HL-60 (cell line): ENCODE measurements at regions not wholly inside any gene's neighbourhood (a gene's known extent, or its start where the extent isn't known, plus 50 kb on each side); places are given as distances from the start of the nearest gene placed in this dataset.

Experiments used
- DNase-seq, 2 experiments: peaks; one replicate each; pipeline ENCODE4 v3.0.0-alpha.2; 2010 to 2020; ENCODE audit warnings: low read depth in 1 of 2, low spot score in 1 of 2
- H3K27ac ChIP-seq: fragments of 250-450 bp; sonication (Bioruptor Pico); replicated peaks from 2 replicates; pipeline ENCODE4 v1.5.1; 2020; ENCODE audit warnings: mild to moderate bottlenecking, moderate library complexity
- H3K27me3 ChIP-seq: fragments of 250-450 bp; sonication (Bioruptor Pico); 2 replicates; pipeline ENCODE4 v1.5.1; 2021; ENCODE audit warnings: mild to moderate bottlenecking, moderate library complexity; ENCODE audit not compliant: insufficient read depth, poor library complexity, severe bottlenecking
- H3K4me3 ChIP-seq: replicated peaks from 2 replicates; pipeline ENCODE4 v1.5.1; 2011; ENCODE audit warnings: mild to moderate bottlenecking, control low read depth, low read length; ENCODE audit not compliant: insufficient read depth
- GABPA ChIP-seq: IDR thresholded peaks from 2 replicates; pipeline ENCODE4 v1.6.1; 2012; ENCODE audit warnings: low read depth
- POLR2AphosphoS5 ChIP-seq: IDR thresholded peaks from 2 replicates; pipeline ENCODE4 v1.6.1; 2012; ENCODE audit warnings: low read depth
- SPI1 ChIP-seq: IDR thresholded peaks from 2 replicates; pipeline ENCODE4 v1.6.1; 2012; ENCODE audit warnings: low read depth, mild to moderate bottlenecking, borderline replicate concordance
- TF ChIP-seq, protein P1 (sequence below): IDR thresholded peaks from one replicate; pipeline ENCODE4 v1.5.1; 2011; ENCODE audit warnings: low read length, control low read depth, inconsistent platforms; ENCODE audit not compliant: insufficient read depth
- TF ChIP-seq, protein P2 (sequence below): IDR thresholded peaks from 2 replicates; pipeline ENCODE4 v1.6.1; 2012; ENCODE audit warnings: low read depth; ENCODE audit not compliant: insufficient replicate concordance

DNA sequence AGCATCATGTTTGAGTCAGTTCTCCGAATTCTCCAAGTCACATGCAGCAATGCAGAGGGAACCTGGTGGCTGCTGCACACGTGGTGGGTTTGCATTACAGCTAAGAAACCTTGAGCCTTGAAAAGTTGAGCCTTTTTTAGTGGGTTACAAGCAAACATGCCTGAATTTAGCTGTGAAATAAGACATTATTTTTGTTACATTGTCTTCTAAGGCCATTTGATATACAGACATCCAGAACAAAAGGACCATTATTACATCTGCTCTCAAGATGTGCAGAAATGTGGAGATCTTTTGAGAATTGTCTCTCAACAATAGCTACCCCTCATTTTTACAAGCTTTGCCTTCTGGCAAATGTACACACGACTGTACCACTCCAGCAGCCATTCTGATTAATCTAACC, 720.5 kb upstream of the SLC35B3 start:
- TF ChIP-seq, protein P1, sequence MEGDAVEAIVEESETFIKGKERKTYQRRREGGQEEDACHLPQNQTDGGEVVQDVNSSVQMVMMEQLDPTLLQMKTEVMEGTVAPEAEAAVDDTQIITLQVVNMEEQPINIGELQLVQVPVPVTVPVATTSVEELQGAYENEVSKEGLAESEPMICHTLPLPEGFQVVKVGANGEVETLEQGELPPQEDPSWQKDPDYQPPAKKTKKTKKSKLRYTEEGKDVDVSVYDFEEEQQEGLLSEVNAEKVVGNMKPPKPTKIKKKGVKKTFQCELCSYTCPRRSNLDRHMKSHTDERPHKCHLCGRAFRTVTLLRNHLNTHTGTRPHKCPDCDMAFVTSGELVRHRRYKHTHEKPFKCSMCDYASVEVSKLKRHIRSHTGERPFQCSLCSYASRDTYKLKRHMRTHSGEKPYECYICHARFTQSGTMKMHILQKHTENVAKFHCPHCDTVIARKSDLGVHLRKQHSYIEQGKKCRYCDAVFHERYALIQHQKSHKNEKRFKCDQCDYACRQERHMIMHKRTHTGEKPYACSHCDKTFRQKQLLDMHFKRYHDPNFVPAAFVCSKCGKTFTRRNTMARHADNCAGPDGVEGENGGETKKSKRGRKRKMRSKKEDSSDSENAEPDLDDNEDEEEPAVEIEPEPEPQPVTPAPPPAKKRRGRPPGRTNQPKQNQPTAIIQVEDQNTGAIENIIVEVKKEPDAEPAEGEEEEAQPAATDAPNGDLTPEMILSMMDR, result no peak
- TF ChIP-seq, protein P2, sequence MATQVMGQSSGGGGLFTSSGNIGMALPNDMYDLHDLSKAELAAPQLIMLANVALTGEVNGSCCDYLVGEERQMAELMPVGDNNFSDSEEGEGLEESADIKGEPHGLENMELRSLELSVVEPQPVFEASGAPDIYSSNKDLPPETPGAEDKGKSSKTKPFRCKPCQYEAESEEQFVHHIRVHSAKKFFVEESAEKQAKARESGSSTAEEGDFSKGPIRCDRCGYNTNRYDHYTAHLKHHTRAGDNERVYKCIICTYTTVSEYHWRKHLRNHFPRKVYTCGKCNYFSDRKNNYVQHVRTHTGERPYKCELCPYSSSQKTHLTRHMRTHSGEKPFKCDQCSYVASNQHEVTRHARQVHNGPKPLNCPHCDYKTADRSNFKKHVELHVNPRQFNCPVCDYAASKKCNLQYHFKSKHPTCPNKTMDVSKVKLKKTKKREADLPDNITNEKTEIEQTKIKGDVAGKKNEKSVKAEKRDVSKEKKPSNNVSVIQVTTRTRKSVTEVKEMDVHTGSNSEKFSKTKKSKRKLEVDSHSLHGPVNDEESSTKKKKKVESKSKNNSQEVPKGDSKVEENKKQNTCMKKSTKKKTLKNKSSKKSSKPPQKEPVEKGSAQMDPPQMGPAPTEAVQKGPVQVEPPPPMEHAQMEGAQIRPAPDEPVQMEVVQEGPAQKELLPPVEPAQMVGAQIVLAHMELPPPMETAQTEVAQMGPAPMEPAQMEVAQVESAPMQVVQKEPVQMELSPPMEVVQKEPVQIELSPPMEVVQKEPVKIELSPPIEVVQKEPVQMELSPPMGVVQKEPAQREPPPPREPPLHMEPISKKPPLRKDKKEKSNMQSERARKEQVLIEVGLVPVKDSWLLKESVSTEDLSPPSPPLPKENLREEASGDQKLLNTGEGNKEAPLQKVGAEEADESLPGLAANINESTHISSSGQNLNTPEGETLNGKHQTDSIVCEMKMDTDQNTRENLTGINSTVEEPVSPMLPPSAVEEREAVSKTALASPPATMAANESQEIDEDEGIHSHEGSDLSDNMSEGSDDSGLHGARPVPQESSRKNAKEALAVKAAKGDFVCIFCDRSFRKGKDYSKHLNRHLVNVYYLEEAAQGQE, result no peak
- TF ChIP-seq POLR2AphosphoS5, result no peak
- no peak overlapping the region for H3K4me3 ChIP-seq
- DNase-seq, result no peak

DNA sequence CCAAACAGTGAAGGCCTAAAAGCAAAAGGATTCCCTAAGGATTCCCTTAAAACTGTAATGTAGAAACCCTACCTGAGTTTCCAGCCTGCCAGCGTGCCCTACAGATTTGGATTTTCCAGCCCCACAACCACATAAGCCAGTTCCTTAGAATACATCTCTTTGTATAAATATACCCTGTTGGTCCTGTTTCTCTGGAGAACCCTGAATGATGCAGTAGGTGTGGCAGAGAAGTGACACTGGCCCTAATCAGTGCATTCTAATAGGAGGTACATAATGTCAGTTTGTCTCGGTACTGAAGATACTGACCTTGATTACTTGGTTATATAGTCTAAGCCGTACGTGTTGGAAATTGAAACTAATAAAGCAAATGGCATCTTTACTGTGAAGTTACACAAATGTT, 707.8 kb upstream of the SLC35B3 start:
- TF ChIP-seq, protein P1, result no peak
- TF ChIP-seq POLR2AphosphoS5 (no peak), SPI1 (no peak), GABPA (no peak)
- TF ChIP-seq, protein P2, result no peak
- Histone ChIP-seq H3K27me3 (no peaks in the 10 kb centered on the region), H3K27ac (no peak overlapping the region), H3K4me3 (no peak overlapping the region)
- DNase-seq, result no peak

More for the DNA sequence above, 720.5 kb upstream of the SLC35B3 start:
- Histone ChIP-seq H3K27ac (no peak overlapping the region), H3K27me3 (no peaks in the 10 kb centered on the region)

DNA sequence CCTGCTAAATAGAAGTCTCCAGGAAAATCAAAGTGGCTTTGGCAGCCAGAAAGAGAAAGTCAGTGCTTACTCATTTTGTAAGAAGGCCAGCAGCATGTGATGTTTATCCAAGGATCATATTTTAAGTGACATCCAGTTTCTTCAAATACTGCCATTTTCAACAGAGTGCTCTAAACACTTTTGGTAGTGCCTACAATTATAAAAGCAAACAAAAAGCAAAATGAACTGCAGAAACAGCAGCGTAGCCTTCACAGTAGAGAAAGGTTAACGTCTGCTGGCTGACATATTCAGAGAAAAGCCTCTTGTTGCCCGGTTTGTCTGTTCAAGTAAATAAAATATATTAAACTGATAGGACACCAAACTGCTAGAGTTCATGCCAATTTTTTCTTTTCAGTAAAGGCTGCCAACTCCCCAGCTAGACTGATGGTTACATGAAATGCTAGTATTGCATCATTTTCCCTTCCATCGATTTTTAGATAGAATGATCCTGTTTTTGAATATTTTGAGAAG, 705.7 kb upstream of the SLC35B3 start:
- H3K4me3 ChIP-seq, result no peak overlapping the region
- peaks cover 2% of the 10 kb centered on the region for H3K27me3 ChIP-seq
- TF ChIP-seq POLR2AphosphoS5, result no peak
- TF ChIP-seq SPI1, result no peak
- TF ChIP-seq, protein P2, result no peak
- TF ChIP-seq GABPA, result no peak
- TF ChIP-seq, protein P1, result no peak
- DNase-seq, result no peak
- H3K27ac ChIP-seq, result no peak overlapping the region
